ENCODE measurements at regions not wholly inside any gene's neighbourhood (a gene's known extent, or its start where the extent isn't known, plus 50 kb on each side); places are given as distances from the start of the nearest gene placed in this dataset. TPM values are rescaled to one million over a fixed set of nuclear protein-coding genes. Genes with fewer than 3 reads are reported as not detected.

Small RNAs in the stretch of these regions (small RNA-seq; reads per million reads assigned to genes)
- gene AL117339.3: not detected
- not detected for gene RNU6-1118P
